GM23248 (cell line): ENCODE measurements at regions not wholly inside any gene's neighbourhood (a gene's known extent, or its start where the extent isn't known, plus 50 kb on each side); places are given as distances from the start of the nearest gene placed in this dataset.

Experiments used
- DNase-seq: peaks from one replicate; pipeline ENCODE4 v3.0.0-alpha.2; 2015
- H2AFZ ChIP-seq: fragments of 200-600 bp; sonication (generic); 2 replicates; pipeline ENCODE4 v1.6.1; 2016; ENCODE audit warnings: antibody characterized with exemption
- H3F3A ChIP-seq: fragments of 200-600 bp; sonication (generic); 2 replicates; pipeline ENCODE4 v1.6.1; 2016; ENCODE audit warnings: mild to moderate bottlenecking, antibody characterized with exemption, mixed run types; ENCODE audit not compliant: insufficient read depth
- H3K27ac ChIP-seq: fragments of 200-600 bp; sonication (generic); 2 replicates; pipeline ENCODE4 v1.5.1; 2016; ENCODE audit warnings: mild to moderate bottlenecking
- H3K27me3 ChIP-seq: fragments of 200-600 bp; sonication (generic); replicated peaks from 2 replicates; pipeline ENCODE4 v1.6.1; 2016; ENCODE audit warnings: mild to moderate bottlenecking; ENCODE audit not compliant: insufficient read depth
- H3K36me3 ChIP-seq: fragments of 200-600 bp; sonication (generic); 2 replicates; pipeline ENCODE4 v1.6.1; 2016; ENCODE audit warnings: low read depth, mild to moderate bottlenecking
- H3K4me1 ChIP-seq: fragments of 200-600 bp; sonication (generic); 2 replicates; pipeline ENCODE4 v1.6.1; 2016; ENCODE audit warnings: mild to moderate bottlenecking; ENCODE audit not compliant: insufficient read depth
- H3K4me2 ChIP-seq: fragments of 200-600 bp; sonication (generic); one replicate; pipeline ENCODE4 v1.6.1; 2016; ENCODE audit warnings: mild to moderate bottlenecking; ENCODE audit not compliant: unreplicated experiment
- H3K4me3 ChIP-seq: fragments of 200-600 bp; sonication (generic); 2 replicates; pipeline ENCODE4 v1.5.1; 2016; ENCODE audit warnings: mild to moderate bottlenecking
- H3K79me2 ChIP-seq: fragments of 200-600 bp; sonication (generic); 2 replicates; pipeline ENCODE4 v1.6.1; 2016; ENCODE audit warnings: mild to moderate bottlenecking; ENCODE audit not compliant: insufficient read depth
- H3K9ac ChIP-seq: fragments of 200-600 bp; sonication (generic); 2 replicates; pipeline ENCODE4 v1.6.1; 2016; ENCODE audit warnings: mild to moderate bottlenecking
- H3K9me2 ChIP-seq: fragments of 200-600 bp; sonication (generic); 2 replicates; pipeline ENCODE4 v1.6.1; 2016; ENCODE audit warnings: mixed run types, mild to moderate bottlenecking, moderate library complexity; ENCODE audit not compliant: insufficient read depth
- H3K9me3 ChIP-seq: fragments of 200-600 bp; sonication (generic); one replicate; pipeline ENCODE4 v1.6.1; 2017; ENCODE audit warnings: low read depth
- H4K20me1 ChIP-seq: fragments of 200-600 bp; sonication (generic); 2 replicates; pipeline ENCODE4 v1.6.0; 2016; ENCODE audit not compliant: insufficient read depth
- EZH2 ChIP-seq: fragments of 200-600 bp; sonication (generic); IDR thresholded peaks from 2 replicates; pipeline ENCODE4 v1.6.1; 2018; ENCODE audit warnings: antibody characterized with exemption, mild to moderate bottlenecking; ENCODE audit not compliant: insufficient read depth, poor library complexity, severe bottlenecking
- EZH2phosphoT487 ChIP-seq: fragments of 200-600 bp; sonication (generic); IDR thresholded peaks from 2 replicates; pipeline ENCODE4 v1.6.1; 2018; ENCODE audit warnings: antibody characterized with exemption, moderate library complexity, mild to moderate bottlenecking, low read depth; ENCODE audit not compliant: insufficient read depth
- WGBS, 2 experiments: methylation state at CpG; one replicate each; pipeline ENCODE4 v1.1.6; 2015 to 2017; ENCODE audit warnings: low lambda C conversion rate in 2 of 2, low coverage in 1 of 2; ENCODE audit errors: missing lambda C conversion rate in 2 of 2; 5-methylcytosine and 5-hydroxymethylcytosine counted together
- in situ Hi-C: fragments of 300-500 bp; cut with MboI; formaldehyde crosslinking; loops from 2 replicates; pipeline ENCODE4 v1.15.0; 2020

- 43 to 44% methylated on average over 2 of the region's 2 CpGs for WGBS, 2 experiments
- in situ Hi-C loops, result no loop called here
Observed at GRCh38 chr3:94179059-94179458, 116.2 kb downstream of the NSUN3 start.

DNA sequence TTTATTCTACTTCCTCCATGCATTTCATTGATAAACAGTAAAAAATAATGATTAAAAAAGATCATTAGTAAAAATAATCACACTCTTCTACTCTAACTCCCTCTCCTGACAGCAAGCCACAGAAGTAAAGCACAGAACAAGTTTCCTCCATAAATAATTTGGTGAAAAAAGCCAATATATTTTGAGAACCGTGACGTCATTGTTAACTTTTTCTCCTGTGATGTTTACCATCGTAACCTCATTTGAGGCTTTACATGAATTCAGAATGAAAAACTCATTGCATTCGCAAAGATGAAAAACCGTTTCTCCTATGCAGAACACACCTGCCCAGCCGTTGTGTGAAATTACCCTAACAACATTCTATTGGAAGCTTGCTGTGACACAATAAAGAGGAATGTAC is 120.7 kb downstream of the NSUN3 start:
- DNase-seq, result no peak
- WGBS, 2 experiments, result 69 to 70% methylated on average over 6 of the region's 6 CpGs
- no peak overlapping the region for H3K9ac ChIP-seq
- H3K4me1 ChIP-seq, result peaks cover 6% of the 10 kb centered on the region
- in situ Hi-C loops, result no loop called here
- H2AFZ ChIP-seq, result no peak overlapping the region
- H3K4me3 ChIP-seq, result no peak overlapping the region
- no peaks in the 10 kb centered on the region for H3K36me3 ChIP-seq
- no peak overlapping the region for H3K27ac ChIP-seq
- no peaks in the 10 kb centered on the region for H3F3A ChIP-seq
- H3K79me2 ChIP-seq, result no peaks in the 10 kb centered on the region
- no peak overlapping the region for H3K4me2 ChIP-seq
- no peaks in the 10 kb centered on the region for H3K9me2 ChIP-seq
- no peaks in the 10 kb centered on the region for H3K27me3 ChIP-seq
- H4K20me1 ChIP-seq, result no peaks in the 10 kb centered on the region
- TF ChIP-seq EZH2phosphoT487, result no peak
- TF ChIP-seq EZH2, result no peak
- H3K9me3 ChIP-seq, result no peaks in the 10 kb centered on the region

More at GRCh38 chr3:94179059-94179458, 116.2 kb downstream of the NSUN3 start:
- Histone ChIP-seq H2AFZ (no peak overlapping the region), H3K9ac (no peak overlapping the region), H3K27me3 (no peaks in the 10 kb centered on the region), H3K4me1 (no peaks in the 10 kb centered on the region), H3F3A (no peaks in the 10 kb centered on the region), H3K4me2 (no peak overlapping the region), H3K27ac (no peak overlapping the region), H4K20me1 (no peaks in the 10 kb centered on the region), H3K9me2 (no peaks in the 10 kb centered on the region), H3K9me3 (no peaks in the 10 kb centered on the region), H3K4me3 (no peak overlapping the region), H3K79me2 (no peaks in the 10 kb centered on the region), H3K36me3 (no peaks in the 10 kb centered on the region)
- DNase-seq, result no peak
- no peak for TF ChIP-seq EZH2phosphoT487
- no peak for TF ChIP-seq EZH2

GRCh38 chr3:94184781-94185180 is 121.9 kb downstream of the NSUN3 start:
- no peak overlapping the region for H3K9ac ChIP-seq
- H3K9me2 ChIP-seq, result no peaks in the 10 kb centered on the region
- H3K4me3 ChIP-seq, result no peak overlapping the region
- no peaks in the 10 kb centered on the region for H3K79me2 ChIP-seq
- TF ChIP-seq EZH2phosphoT487 (no peak), EZH2 (no peak)
- H3K36me3 ChIP-seq, result no peaks in the 10 kb centered on the region
- WGBS, 2 experiments, result 27 to 39% methylated on average over 1 of the region's 1 CpG
- no peak overlapping the region for H3K27ac ChIP-seq
- no peak overlapping the region for H2AFZ ChIP-seq
- DNase-seq, result peak; percentile 13
- H3K4me1 ChIP-seq, result peaks cover 6% of the 10 kb centered on the region
- H4K20me1 ChIP-seq, result no peaks in the 10 kb centered on the region
- no peaks in the 10 kb centered on the region for H3F3A ChIP-seq
- in situ Hi-C loops, result no loop called here
- peak overlapping the region; percentile 13 for H3K4me2 ChIP-seq
- H3K27me3 ChIP-seq, result no peaks in the 10 kb centered on the region
- no peaks in the 10 kb centered on the region for H3K9me3 ChIP-seq

DNA sequence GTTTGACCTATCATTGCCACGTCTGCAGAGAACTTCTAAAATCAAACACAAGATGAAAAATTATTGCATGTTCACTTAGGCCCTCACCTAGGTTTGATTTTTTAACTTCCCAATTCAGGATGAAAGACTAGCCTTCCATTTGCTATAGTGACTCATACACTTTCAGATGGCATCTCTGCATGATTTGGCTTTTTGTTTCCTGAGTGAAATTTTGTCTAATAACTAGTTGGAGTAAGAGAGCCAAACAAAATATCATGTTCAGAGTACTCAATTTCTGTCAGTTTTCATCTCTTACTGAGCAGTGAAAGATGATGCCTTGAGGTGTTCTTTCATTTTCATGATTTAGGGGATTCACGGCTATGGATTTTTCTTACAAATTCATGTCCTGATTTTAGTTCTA is 122.9 kb downstream of the NSUN3 start:
- 72 to 73% methylated on average over 2 of the region's 2 CpGs for WGBS, 2 experiments
- no peak overlapping the region for H3K9ac ChIP-seq

DNA sequence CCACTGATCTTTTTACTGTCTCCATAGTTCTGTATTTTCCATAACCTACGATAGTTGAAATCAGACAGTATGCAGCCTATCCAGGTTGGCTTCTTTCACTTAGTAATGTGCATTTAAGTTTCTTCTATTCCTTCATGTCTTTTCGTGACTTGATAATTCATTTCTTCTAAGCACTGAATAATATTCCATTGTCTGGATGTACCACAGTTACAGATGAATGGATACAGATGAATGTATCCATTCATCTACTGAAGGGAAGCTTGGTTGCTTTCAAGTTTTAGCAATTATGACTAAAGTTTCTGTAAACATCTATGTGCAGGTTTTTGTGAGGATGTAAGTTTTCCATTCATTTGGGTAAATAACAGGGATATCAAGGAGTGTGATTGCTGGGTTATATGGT is 124.8 kb downstream of the NSUN3 start:
- Histone ChIP-seq H3K4me3 (no peak overlapping the region), H3K9me3 (no peaks in the 10 kb centered on the region), H3K27ac (no peak overlapping the region), H3F3A (no peaks in the 10 kb centered on the region), H3K27me3 (no peaks in the 10 kb centered on the region), H3K9me2 (no peaks in the 10 kb centered on the region), H3K4me2 (no peak overlapping the region), H4K20me1 (no peaks in the 10 kb centered on the region), H3K4me1 (peaks cover 6% of the 10 kb centered on the region), H3K36me3 (no peaks in the 10 kb centered on the region), H3K79me2 (no peaks in the 10 kb centered on the region), H2AFZ (no peak overlapping the region), H3K9ac (no peak overlapping the region)
- WGBS, 2 experiments, result 27 to 34% methylated on average over 2 of the region's 2 CpGs
- in situ Hi-C loops, result no loop called here
- no peak for DNase-seq
- TF ChIP-seq EZH2phosphoT487 (no peak), EZH2 (no peak)

More for the DNA sequence above, 122.9 kb downstream of the NSUN3 start:
- Histone ChIP-seq H4K20me1 (no peaks in the 10 kb centered on the region), H3K4me2 (no peak overlapping the region), H3K27me3 (no peaks in the 10 kb centered on the region), H3K9me3 (no peaks in the 10 kb centered on the region), H3K36me3 (no peaks in the 10 kb centered on the region), H3K27ac (no peak overlapping the region), H3F3A (no peaks in the 10 kb centered on the region), H3K9me2 (no peaks in the 10 kb centered on the region), H2AFZ (no peak overlapping the region), H3K4me3 (no peak overlapping the region), H3K4me1 (peaks cover 6% of the 10 kb centered on the region), H3K79me2 (no peaks in the 10 kb centered on the region)
- in situ Hi-C loops, result no loop called here
- TF ChIP-seq EZH2phosphoT487, result no peak
- TF ChIP-seq EZH2, result no peak
- peak; percentile 7 for DNase-seq
